PFSK-1 (cell line): ENCODE measurements at regions not wholly inside any gene's neighbourhood (a gene's known extent, or its start where the extent isn't known, plus 50 kb on each side); places are given as distances from the start of the nearest gene placed in this dataset.

Experiments
- FOXP2 ChIP-seq: optimal IDR thresholded peaks from 2 replicates; pipeline ENCODE3; 2011; ENCODE audit warnings: borderline replicate concordance, control low read depth, inconsistent platforms; ENCODE audit not compliant: insufficient read depth; ENCODE audit errors: extremely low read length, extremely low read depth
- POLR2AphosphoS5 ChIP-seq: IDR thresholded peaks from 2 replicates; pipeline ENCODE4 v1.6.1; 2012; ENCODE audit warnings: low read depth, mild to moderate bottlenecking, control low read depth, low read length, moderate library complexity
- SIN3A ChIP-seq: IDR thresholded peaks from 2 replicates; pipeline ENCODE4 v1.6.1; 2012; ENCODE audit warnings: mild to moderate bottlenecking, low read length, moderate library complexity, borderline replicate concordance; ENCODE audit not compliant: insufficient read depth
- TAF1 ChIP-seq: IDR thresholded peaks from 2 replicates; pipeline ENCODE4 v1.6.1; 2012; ENCODE audit warnings: low read length, control low read depth, borderline replicate concordance; ENCODE audit not compliant: insufficient read depth
- TF ChIP-seq, protein P1 (sequence below), 2 experiments: IDR thresholded peaks; 2 replicates each; pipeline versions ENCODE4 v1.6.1 to v1.8.0; 2011 to 2012; ENCODE audit warnings: low read depth in 2 of 2, low read length in 2 of 2, control low read depth in 1 of 2, inconsistent platforms in 1 of 2, mild to moderate bottlenecking in 1 of 2, moderate library complexity in 1 of 2; ENCODE audit not compliant: insufficient read depth in 1 of 2

DNA sequence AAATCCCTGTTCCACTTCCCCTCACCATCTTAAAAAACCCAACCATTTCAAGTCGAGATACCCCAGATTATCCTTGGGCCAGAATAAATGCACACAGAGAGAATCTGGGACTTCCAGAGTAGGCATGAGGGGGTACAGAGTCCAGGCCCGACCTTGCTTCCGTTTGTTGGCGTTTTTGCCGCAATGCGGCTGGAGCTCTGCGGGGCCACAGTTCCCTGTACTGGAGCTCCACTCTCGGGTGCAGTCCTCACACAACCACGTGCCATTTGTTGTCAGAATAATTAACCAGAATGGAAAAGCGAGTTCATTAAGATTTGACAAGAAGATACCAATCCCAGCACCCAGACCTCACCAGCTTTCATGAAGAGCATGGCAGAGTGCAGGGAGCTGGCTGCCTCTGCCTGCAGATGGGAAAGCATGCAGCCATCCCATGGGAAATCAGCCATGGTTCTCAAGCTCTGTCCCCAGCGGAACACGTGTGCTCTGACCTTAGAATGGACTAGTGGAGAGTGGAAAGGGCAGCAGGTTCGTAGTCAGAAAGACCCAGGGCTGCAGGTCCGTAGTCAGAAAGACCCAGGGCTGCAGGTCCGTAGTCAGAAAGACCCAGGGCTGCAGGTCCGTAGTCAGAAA is 472.8 kb downstream of the EIPR1 start:
- TF ChIP-seq FOXP2 (no peak), POLR2AphosphoS5 (no peak), TAF1 (no peak), SIN3A (no peak)

DNA sequence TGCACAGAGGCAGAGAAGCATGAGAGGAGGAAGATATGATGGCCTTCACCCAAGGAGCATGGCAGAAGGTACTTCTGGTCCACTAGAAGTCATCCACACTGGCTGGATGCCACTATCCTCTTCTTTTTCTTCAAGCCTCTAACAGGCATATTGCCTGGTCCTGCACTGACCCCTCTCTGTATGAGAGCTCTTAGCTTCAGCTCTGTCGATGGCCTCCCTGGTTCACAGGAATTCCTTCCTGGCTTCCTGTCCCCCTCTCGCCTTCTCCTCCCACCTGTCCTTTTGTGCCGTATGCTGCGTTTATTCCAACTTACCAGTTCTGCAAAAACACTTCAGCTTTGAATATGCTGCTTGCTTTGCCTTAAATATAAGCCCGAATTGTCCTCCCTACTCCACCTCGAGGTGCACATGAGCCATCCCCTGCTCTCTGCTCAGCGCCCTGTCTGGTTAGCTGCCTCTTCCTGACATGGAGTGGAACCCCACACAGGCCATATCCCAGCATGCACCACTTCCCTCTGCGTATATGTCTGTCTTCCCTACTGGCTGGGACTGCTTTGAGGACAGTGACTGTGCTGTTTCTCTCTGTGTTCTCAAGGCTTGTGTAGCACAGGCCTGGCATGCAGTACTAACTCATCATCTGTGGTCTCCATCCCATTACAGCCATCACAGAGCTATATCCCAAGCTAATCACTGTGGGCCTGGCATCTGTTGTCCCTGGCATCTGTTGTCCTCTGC is 474.9 kb downstream of the EIPR1 start:
- TF ChIP-seq TAF1 (no peak), SIN3A (no peak), FOXP2 (no peak), POLR2AphosphoS5 (no peak)
- TF ChIP-seq, protein P1, sequence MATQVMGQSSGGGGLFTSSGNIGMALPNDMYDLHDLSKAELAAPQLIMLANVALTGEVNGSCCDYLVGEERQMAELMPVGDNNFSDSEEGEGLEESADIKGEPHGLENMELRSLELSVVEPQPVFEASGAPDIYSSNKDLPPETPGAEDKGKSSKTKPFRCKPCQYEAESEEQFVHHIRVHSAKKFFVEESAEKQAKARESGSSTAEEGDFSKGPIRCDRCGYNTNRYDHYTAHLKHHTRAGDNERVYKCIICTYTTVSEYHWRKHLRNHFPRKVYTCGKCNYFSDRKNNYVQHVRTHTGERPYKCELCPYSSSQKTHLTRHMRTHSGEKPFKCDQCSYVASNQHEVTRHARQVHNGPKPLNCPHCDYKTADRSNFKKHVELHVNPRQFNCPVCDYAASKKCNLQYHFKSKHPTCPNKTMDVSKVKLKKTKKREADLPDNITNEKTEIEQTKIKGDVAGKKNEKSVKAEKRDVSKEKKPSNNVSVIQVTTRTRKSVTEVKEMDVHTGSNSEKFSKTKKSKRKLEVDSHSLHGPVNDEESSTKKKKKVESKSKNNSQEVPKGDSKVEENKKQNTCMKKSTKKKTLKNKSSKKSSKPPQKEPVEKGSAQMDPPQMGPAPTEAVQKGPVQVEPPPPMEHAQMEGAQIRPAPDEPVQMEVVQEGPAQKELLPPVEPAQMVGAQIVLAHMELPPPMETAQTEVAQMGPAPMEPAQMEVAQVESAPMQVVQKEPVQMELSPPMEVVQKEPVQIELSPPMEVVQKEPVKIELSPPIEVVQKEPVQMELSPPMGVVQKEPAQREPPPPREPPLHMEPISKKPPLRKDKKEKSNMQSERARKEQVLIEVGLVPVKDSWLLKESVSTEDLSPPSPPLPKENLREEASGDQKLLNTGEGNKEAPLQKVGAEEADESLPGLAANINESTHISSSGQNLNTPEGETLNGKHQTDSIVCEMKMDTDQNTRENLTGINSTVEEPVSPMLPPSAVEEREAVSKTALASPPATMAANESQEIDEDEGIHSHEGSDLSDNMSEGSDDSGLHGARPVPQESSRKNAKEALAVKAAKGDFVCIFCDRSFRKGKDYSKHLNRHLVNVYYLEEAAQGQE (IDR thresholded peaks at IDR 0.05; ENCODE audit: insufficient read depth in 1 of 2, low read depth in 2 of 2, low read length in 2 of 2), result no peak

DNA sequence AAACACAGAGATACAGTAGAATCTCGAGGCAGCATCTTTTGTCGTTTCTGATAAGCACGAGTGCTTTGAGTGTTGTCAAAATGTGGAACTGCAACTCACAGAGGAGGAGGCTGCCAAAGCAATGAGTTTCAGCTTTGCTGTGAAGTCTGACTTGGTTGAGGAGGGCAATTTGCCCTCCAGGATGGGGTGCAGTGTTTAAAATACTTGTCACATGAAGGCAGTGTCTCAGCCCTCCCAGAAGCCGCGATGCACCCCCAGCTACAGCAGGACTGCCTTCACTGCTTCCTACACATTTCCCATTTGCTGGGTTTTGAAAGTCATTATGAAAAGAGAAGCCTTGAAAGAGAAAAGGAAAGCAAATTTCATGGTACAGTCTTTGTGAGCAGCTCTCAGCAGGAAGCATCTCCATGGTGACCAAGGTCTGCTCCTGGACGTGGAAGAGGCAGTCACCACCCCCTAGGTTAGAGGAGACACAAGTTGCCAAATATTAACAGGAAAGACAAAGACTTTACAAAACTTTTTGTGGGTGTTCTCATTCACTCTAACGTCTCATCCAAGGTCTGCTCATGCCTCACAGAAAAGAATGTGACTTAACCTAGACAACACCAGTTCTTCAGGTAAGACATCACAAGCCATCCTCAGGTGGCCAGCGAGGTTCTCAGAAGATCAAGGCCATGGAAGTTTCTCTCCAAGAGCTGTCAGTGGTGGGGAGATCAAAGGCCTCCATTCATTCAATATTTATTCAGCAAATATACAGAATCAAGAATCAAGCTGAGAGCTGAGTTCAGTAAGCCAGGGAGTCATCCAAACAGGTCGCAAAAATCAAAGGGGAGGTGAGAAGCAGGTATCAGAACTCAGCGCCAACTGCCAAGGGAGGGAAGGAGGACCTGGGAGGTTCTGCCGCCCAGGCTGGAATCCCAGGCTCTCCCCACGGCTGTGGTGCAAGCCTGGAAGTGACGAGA is 476.0 kb downstream of the EIPR1 start:
- no peak for TF ChIP-seq SIN3A
- no peak for TF ChIP-seq FOXP2
- no peak for TF ChIP-seq TAF1
- TF ChIP-seq POLR2AphosphoS5, result no peak
- TF ChIP-seq, protein P1 (IDR thresholded peaks at IDR 0.05; ENCODE audit: insufficient read depth in 1 of 2, low read depth in 2 of 2, low read length in 2 of 2), result no peak

DNA sequence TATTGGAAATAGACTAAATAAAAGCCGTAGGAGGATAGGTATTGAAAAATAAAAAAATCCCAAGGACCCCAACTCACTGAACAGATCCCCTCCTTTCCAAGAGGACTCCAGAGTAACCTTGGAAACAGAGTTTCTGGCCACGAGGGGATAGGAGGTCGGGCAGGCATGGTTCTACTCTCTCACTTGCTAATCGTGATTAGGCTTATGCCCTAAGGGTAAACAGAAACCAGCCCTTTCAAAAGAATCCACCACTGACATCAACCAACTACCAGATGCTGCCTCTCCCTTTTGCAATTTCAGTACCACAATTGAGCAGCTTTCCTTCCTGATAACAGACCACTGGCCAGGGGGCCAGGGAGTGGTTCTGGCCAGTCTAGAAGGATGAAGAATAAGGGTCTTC is 477.8 kb downstream of the EIPR1 start:
- TF ChIP-seq POLR2AphosphoS5, result no peak
- no peak for TF ChIP-seq FOXP2
- no peak for TF ChIP-seq SIN3A
- no peak for TF ChIP-seq TAF1
- TF ChIP-seq, protein P1 (IDR thresholded peaks at IDR 0.05; ENCODE audit: insufficient read depth in 1 of 2, low read depth in 2 of 2, low read length in 2 of 2), result no peak

DNA sequence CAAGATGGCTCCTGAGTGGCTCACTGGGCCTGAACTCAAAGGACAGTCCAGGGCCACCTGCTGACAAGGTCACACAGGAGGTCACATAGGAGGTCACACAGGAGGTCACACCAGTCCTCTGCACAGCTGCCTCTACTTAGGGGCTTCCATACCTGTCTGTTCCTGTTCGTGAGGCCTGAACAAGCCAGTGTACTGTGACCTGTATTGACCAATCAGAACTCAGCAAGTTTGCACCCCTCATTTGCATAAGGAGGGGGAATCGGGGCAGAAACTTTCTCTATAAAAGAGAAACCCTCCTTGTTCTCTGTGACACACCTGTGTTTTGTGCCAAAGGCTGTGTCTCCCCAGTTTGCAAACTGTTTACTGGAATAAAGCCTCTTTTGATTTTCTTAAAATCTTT is 478.9 kb downstream of the EIPR1 start:
- TF ChIP-seq TAF1 (no peak), POLR2AphosphoS5 (no peak), FOXP2 (no peak), SIN3A (no peak)
- TF ChIP-seq, protein P1 (IDR thresholded peaks at IDR 0.05; ENCODE audit: insufficient read depth in 1 of 2, low read depth in 2 of 2, low read length in 2 of 2), result no peak
